GM18511 (cell line): ENCODE measurements at regions not wholly inside any gene's neighbourhood (a gene's known extent, or its start where the extent isn't known, plus 50 kb on each side); places are given as distances from the start of the nearest gene placed in this dataset.
A peak's percentile ranks its signal among the peaks of the same experiment; 100 is the strongest.

Source experiments
- ATAC-seq: cut with Tn5 transposase; IDR thresholded peaks from one replicate; pipeline ENCODE4 v1.9.1; 2021; ENCODE audit warnings: mild to moderate bottlenecking, moderate library complexity; ENCODE audit not compliant: unreplicated experiment

DNA sequence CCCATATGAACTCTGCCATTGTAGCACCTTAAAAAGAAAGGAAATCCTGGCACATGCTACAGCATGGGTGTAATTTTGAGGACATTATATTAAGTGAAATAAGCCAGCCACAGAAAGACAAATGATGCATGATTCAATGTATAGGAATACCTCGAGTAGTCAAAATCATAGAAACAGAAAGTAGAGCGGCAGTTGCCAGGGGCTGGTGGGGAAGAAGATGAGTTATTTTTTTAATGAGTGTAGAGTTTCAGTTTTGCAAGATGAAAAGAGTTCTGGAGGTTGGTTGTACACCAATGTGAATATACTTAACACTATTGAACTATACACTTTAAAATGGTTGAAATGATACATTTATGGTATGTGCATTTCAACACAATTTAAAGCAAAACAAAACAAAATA, 133.0 kb downstream of the ZDHHC21 start:
- peak; percentile 70 for ATAC-seq

GRCh38 chr9:14554886-14555285, 138.3 kb downstream of the ZDHHC21 start:
- ATAC-seq: no peak

DNA sequence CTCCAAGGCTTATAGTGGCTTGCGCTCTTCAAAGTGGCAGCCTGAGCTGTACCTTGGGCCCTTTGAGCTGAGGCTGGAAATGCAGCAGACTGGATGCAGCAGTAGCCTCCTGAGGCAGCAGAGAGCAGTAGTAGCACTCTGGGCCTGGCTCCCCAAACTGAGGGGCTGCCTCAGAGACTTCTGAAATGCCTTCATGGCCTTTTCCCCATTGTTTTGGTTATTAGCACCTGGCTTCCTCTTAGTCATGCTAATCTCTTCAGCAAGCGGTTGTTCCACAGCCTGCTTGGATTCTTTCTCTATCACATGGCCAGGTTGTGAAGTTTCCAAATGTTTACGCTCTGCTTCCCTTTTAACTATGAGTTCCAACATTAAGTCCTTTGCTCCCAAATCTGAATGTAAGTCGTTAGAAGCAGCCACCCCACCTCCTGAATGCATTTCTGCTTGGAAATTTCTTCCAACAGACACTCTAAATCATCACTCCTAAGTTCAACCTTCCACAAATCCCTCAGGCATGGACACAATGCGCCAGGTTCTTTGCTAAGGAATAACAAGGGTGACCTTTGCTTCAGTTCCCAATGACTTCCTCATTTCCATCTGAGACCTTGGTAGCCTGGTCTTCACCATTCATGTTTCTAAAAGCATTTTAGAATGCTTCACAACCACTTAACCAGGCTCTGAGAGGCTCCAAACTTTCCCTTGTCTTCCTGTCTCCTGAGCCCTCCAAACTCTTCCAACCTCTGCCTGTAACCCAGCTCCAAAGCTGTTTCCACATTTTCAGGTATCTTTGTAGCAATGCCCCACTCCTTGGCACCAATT, 145.8 kb downstream of the ZDHHC21 start:
- no peak for ATAC-seq

DNA sequence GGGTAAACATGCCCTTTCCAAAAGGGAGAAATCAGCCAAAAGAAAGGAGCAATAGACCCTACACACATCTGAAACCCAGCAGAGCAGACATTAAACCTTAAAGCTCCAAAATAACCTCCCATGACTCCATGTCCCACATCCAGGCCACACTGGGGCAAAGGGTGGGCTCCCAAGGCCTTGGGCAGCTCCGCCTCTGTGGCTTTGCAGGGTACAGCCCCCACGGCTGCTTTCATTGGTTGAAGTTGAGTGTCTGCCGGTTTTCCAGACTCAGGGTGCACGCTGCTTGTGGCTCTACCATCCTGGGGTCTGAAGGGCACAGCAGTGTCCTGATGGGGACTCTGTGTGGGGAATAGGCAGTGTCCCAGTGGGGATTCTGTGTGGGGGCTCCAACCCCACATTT, 146.5 kb downstream of the ZDHHC21 start:
- ATAC-seq: no peak

DNA sequence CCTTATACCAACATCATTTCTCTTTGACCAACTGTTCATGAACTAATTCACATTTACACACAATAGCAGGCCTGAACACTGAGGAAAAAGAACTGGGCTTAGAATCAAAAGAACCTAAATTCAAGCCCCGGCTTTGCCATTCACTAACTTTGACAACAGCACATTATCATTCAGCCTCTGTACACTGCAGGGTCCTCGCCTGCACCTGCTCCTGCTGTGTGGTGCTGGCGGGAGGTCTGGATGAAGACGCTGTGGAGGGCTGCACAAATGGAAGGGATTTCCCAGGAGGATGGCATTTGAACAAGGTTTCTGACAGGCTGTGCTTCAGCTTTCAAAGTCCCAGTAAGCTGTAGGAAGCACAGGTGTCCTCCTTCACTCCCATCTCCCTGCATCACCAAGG, 151.2 kb downstream of the ZDHHC21 start:
- no peak for ATAC-seq

DNA sequence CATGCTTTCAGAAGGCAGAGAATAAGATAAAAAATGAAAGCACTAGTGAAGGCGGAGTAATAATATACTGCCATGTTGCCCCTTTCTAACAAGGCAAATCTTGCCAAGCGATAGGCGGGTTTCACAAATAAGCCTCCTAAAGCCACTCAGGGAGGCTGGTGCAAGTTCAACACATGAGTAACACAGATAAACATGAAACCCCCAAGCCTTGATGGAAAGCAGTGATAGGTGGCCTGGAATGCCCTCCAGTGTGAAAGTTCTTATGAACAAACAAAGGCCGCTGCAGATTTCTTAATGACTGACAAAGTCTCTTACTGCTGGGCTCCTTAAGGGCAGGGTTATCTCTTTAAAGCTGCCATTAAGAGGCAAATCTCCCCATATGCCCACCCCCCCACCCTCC, 154.7 kb downstream of the ZDHHC21 start:
- no peak for ATAC-seq

DNA sequence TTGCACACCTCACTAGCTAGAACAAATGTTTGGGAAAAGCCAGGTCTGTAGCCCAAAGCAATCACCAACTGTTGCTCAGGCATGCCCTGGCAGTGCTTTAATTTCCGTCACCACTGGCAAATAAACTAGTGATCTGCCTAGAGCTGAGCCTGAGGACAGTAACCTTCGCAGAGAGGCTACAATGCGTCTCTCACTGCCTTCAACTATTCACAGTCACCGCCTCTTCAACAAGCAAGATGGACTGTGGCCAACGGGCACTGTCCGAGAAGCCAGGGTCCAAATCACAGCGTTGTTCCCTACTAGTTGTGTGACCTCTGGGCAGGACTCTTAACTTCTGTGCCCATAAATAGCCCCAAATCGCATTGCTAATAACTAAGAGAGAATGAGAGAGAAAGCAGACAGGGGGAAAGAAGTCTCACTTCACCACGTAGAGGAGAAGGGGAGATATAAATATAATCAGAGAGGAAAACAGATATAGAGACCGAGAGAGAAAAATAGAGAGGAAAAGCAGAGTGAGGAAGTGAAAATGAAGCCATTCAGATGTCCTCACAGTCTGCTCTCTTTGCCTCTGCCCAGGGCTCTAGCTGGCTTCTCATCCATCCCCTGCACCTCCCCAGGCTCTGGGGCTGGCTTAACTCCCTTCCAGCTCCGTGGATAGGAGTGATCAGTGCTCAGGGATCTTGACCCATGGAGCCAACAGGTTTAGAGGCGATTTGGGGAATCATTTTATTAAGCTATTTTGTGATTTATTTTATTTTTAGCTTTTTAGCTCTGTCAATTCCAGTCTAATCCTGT, 157.9 kb downstream of the ZDHHC21 start:
- peak; percentile 46 for ATAC-seq

GRCh38 chr9:14533867-14534640, 159.2 kb downstream of the ZDHHC21 start:
- ATAC-seq: no peak

- no peak for ATAC-seq
These were observed 160.6 kb downstream of the ZDHHC21 start for GRCh38 chr9:14532456-14533115.

GRCh38 chr9:14531341-14532269, 161.6 kb downstream of the ZDHHC21 start:
- ATAC-seq: no peak

GRCh38 chr9:14530841-14531240, 162.4 kb downstream of the ZDHHC21 start:
- ATAC-seq: no peak

DNA sequence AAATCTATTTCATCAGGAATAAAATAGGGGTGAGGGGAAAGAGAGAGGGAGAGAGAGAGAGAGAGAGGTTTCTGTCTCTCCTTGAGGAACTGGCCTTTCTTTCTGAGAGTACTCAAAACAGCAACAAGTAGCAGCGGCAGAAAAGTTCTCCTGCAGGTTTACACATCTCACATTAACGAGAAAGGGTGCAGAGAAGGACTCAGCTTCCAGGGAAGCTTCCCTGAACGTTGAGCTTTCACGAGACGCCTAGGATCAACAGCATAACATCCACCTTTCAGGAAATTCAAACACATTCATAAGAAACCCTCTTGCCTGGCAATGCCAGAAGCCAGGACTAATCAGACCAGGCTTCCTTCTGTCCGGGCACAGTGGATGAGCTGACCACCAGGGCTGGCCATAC, 162.9 kb downstream of the ZDHHC21 start:
- ATAC-seq: no peak

GRCh38 chr9:14529629-14530028, 163.6 kb downstream of the ZDHHC21 start:
- no peak for ATAC-seq

DNA sequence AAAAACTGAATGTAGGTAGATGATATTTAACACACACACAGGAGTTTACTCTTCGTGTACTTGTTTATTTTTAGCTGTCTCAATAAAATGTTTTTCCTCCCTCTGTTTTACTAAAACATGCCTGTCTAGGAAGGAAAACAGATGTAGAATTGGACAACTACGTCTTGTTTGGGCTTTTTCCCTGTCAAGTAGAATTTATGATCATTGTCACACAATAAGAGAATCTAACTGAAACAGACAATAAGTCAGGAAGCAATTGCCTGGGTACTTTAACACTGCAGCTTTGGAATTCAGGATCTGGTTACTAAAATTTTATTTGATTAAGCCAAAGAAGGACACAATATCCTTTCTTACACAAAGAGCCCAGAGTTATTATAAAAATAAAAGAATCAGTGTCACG, 164.2 kb downstream of the ZDHHC21 start:
- no peak for ATAC-seq

GRCh38 chr9:14526504-14526903, 166.7 kb downstream of the ZDHHC21 start:
- no peak for ATAC-seq

- no peak for ATAC-seq
These were observed 167.4 kb downstream of the ZDHHC21 start for GRCh38 chr9:14525856-14526255.

- no peak for ATAC-seq
These were observed 168.2 kb downstream of the ZDHHC21 start for GRCh38 chr9:14524873-14525515.

DNA sequence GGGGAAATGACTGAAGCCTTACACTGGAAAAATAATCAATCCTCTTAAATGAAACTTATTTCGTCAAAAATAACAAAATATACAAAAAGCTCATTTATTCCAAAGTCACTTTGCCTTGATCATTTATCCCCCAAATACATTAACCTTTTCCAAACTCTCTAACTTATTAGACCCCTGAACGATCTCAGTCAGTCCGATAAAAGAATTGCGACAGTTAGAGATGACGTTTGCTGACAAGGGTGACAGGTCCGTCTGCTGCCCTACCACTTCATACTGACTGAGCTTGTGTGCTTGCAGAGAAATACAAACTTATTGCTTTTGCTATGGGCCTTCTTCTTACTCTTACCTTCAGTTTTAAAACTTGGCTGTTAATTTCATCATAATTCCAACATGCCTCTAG, 169.7 kb downstream of the ZDHHC21 start:
- no peak for ATAC-seq

DNA sequence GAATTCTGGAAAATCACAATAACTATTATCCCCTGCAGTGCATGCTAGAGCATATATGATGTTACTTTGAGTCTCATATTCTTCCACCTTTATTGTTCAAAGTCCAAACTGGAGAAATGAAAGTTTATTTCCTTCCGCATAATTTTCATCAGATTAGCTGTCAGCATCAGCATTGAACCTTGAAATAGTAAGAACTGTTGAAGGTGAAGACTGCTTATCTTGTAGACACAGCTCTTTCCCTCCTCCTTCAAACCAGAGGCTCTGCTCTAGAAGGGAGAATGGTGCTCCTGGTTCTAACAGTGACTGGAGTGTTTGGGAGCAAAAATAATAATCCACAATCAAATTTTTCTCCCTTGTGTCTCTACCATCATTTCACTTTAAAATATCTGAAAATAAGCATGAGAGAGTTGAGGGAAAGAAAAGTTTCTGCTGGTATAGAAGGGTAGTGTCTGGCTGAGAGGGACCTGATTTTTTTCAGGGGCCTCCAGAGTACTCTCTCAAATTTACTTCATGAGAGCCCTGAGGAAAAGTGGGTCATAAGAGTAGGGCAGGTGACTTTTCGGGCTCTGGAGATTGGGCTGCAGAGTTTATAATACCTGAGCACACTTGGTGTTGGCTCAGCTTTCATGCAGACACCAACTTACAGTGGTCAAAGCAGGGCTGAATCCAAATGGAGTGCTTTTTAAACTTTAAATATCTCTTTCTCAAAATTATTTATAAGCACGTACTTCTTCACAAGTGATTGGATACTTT, 170.4 kb downstream of the ZDHHC21 start:
- ATAC-seq: no peak
